T-helper 2 cell (primary cell): ENCODE measurements at regions not wholly inside any gene's neighbourhood (a gene's known extent, or its start where the extent isn't known, plus 50 kb on each side); places are given as distances from the start of the nearest gene placed in this dataset.

ENCODE experiments used
- DNase-seq, 5 experiments: peaks; one replicate each; pipeline versions ENCODE4 v3.0.0 to v3.0.0-alpha.2; 2012 to 2022

DNA sequence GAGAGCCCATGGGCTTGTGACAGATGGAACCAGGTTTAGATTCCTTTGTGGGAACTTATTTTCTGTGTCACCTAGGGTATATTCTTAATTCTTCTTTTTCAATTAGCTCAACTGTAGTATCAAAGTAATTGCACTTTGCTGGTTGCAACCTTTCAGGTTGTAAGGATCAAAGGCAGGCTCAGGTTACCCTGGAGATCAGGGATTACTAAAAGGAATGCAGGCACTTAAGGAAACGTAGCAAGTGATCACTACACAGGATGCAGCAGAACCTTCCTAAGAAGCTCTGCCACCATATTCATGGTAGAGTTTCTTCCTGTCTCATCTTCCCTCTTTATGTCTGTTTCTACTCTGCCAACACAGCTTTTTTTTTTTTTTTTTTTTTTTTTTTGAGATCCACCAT, 133.2 kb upstream of the JAG1 start:
- no peak for DNase-seq

DNA sequence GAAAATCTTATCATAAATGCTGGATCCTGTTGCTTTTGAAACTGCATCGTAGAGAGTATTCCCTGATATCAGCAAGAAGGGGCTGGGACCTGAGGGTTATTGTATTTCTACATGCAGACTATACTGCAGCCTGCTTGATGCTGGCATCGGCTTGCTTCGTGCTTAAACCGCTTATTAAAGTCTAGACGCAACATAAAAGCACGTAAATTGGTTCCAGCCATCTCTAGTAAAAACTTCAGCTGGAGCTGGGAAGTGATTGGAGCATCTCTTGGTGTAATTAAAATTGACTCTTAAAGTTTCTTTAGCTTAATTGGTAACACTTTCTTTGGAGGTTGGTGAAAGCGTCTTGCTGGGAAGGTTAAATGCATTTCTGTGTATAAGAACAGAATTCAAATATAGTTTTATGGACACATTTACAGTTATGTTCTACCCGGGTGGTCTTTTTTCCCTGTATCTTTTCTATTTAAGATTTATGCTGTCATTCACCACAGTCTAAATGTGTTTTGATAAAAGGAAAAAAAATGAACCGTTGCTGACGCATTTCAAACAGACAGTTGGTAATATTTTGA, 139.0 kb upstream of the JAG1 start:
- no peak for DNase-seq

DNA sequence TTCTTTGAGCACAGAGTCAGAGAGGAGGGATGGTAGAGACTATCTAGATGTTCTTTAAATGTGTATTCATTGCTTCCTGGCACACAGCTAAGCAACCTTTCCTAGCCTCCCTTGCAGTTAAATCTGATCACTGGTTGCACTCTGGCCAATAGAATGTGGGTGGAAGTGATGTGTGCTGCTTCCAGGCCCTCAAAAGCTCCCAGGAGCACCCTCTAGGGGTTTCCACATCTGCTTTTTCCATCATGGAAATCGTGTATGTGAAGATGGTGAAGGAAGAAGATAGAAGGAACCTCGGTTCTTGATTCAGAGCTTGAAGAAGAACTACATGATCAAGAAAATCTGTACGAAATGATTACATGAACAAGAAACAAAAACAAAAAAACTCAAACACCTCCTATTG, 149.8 kb upstream of the JAG1 start:
- no peak for DNase-seq

DNA sequence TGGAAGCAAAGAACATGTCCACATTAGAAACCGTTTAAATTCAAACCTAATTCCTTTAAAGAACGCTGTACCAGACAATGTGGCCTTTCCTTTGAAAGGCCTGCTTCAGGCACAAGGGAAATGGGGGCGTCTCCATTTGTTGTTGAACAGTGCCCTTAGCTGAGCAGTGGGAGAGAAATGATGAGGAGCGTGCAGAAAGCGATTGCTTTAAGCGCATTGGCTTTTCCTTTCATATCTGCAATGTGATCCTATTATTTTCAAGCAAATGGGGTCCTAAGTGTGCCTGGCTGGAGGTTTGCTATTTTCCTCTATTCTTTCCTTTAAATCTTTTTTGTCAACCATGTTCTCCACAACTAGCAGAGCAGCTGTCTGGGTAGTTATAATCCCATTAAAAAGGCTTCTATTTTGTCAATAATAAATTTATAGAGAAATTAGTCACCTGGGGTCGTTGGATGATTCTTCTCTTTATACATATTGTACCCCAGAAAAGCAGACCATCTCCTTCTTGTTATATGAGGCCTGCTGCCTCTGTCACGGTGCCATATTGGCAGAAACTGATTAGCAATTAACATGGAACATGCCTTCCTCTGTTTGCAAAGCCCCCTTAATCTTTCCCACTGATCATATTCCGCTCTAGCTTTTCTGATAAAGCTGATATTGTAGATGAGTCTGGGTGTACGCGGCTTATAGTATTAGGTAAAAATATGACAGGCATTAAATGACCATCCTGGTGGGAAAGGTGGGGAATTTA, 151.1 kb upstream of the JAG1 start:
- DNase-seq = no peak

DNA sequence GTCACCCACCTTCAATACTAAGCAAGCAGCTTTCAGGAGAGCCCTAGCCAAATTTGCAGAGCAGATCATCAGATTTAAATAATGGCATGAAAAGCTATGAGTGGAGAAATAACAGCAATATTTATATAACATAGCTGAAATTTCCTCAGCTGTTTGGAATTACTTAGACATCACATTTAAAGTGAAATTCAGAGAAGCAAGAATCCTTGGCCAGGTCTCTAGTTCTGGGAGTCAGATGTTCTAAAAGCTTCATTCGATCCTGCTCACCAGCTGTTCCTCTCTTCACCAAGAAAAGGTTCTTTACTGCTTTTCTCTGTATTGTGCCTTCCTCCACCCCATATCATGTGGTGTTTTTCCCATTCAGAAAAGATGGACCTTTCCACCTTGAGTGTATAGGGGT, 152.3 kb upstream of the JAG1 start:
- DNase-seq = no peak

- DNase-seq = no peak
Measured at GRCh38 chr20:10828180-10828579, 154.4 kb upstream of the JAG1 start.

DNA sequence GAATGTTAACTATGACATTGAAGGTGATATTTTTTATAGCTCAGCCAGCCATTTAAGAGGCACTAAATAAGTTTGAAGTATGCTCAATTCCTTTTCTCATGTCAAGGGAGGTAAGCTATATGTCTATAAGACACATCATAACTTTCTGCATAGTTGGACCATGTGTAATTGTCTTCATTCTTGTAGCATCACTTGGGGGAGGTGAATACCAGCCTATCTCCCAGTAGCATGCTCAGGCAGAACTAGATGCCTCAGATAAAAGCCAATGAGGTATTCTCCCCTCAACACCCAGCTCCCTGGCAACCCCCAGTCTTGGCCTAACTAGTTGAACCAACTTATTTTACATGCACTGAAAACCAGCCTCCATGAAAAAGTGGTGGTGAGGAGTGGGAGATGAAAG, 158.3 kb upstream of the JAG1 start:
- DNase-seq = no peak

DNA sequence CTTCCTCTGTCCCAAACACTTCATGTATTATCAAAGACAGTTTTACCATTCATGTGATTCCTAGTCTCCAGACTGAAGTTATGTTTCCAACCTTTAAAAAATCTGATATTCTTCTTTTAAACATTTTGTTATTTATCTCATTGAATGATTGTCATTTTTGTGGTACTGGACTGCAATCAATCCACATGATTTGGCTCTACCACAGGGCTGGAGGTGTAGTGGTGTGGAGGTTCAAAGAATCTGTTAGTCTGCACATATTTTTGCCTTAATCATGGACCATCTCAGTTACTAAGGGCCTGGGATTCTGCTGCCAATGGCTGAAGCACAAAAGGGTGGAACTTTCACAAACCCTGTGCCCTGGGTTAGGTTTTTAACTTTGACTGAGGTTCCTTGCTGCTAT, 164.1 kb upstream of the JAG1 start:
- DNase-seq = no peak

- no peak for DNase-seq
Measured at GRCh38 chr20:10842116-10842515, 168.3 kb upstream of the JAG1 start.

- no peak for DNase-seq
Measured at GRCh38 chr20:10843146-10843711, 169.4 kb upstream of the JAG1 start.

- no peak for DNase-seq
Measured at GRCh38 chr20:10846766-10847165, 173.0 kb upstream of the JAG1 start.

DNA sequence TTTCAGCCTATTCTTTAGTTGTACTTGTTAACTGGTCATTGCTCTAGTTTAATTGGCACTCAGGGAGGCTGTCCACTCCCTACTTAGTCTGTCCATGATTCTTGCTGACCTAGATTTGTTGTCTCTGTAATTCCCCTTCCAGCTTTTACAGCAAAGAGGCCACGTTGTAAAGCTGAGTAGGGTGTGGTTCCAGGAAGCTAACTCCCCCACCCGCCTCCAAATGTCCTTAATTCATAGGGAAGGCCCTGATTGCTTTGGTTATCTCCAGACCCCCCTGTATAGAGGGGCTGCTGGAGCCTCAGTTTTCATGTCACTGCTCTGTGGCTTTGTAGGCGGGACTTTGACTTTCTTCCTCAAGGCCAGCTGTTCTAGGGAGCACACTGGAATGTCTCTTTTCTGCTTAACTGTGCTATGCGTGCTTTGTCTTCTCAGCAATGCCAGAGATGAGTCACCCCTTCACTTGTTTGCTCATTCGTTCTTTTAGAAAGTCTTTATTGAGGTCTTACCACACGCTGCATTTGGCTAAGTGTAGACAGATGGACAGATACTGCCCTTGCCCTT, 175.1 kb upstream of the JAG1 start:
- DNase-seq = peak in 1 of 5 experiments; percentile 72

GRCh38 chr20:10853176-10853575, 179.4 kb upstream of the JAG1 start:
- no peak for DNase-seq

GRCh38 chr20:10853731-10854130, 179.9 kb upstream of the JAG1 start:
- DNase-seq = no peak

GRCh38 chr20:10854976-10855375, 181.2 kb upstream of the JAG1 start:
- no peak for DNase-seq

DNA sequence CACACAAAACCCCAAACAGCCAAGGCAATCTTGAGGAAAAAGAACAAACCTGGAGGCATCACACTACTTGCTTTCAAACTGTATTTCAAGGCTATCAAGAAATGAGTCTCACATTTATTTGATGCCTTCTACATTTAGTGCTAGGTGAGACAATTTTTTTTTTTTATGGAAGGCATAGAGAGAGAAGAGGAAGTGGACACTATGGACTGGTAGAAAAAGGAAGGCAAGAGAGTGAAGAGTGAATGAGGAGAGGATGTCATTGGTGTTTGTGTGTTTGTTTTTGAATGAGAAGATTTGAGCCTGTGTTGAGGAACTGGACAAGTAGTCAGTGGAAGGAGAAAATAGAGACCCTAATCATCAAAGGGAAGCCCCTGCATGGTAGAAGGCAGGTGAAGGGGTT, 182.0 kb upstream of the JAG1 start:
- no peak for DNase-seq

DNA sequence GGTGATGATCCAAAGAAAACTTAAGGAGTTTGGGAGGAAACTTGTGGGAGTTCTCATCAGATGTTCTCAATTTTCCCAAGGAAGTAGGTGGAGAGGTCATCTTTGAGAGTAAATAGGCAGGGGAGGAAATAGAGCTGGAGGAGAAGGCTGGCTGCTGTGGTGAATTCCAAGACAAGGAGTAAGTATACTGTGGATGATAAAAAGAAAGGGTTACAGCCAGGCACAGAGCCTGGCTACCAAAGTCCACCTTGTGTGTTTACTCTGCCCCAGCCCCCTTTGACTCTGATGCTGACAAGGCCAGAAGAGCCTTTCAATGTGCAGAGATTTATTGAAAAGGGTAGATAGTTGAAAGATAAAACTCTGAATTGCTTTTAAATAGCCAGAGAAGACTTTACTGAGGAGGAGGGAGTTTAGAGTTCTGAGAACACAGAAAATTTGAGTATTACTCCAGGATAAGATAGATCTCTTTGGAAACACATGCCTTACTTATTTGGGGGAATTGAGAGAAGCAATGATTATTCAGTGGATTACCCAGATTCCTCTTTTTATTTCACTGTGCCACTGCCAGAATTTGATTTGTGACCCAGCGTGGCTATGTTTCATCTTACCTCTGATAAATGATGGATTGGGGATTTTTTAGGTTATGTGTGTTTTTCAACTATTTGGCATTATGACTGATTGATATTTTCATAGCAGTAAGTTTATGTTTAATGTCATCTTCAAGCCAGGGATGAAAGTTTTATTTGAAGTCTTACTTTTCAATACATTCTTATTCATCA, 182.6 kb upstream of the JAG1 start:
- no peak for DNase-seq

- DNase-seq = no peak
Measured at GRCh38 chr20:10857352-10858070, 183.7 kb upstream of the JAG1 start.

DNA sequence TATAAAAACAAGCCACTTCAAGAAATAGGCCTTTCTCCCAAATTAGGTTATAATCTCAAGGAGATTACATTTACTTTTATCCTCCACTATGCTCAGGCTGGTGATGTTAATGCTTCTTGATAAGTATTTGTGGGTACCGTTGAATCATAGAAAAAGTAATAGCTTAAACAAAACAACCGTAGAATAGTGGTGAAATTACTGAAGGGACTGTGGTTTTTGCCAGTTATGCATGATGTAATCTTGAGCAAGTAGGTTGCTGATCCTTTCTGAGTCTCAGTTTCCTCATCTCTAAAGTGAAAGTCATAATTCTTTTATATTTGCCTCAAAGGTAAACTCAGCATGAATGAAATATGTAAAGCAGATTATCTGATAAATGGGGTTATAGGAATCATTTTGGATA, 187.3 kb upstream of the JAG1 start:
- peak in 1 of 5 experiments; percentile 40 for DNase-seq

DNA sequence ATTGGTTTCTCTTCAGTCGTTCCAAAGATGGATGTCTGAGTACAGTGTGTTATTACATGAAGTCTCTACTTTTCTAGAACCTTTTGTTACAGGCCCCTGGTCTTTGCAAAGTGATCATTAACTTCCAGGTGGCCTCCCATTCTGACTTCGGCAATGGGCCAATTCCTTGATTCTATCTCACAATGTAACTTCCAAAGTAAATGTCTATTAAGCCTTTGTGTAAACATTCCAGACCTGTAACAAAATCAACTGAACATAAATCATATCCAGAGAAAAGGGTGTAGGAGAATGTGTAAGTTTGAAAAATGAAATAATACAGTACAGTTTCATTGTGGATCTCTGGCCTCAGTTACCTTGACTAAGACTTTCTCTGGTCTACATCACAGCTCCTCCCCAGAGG, 187.8 kb upstream of the JAG1 start:
- DNase-seq = no peak

GRCh38 chr20:10863337-10864060, 189.7 kb upstream of the JAG1 start:
- DNase-seq = no peak

- DNase-seq = no peak
Measured at GRCh38 chr20:10864076-10864672, 190.4 kb upstream of the JAG1 start.
